Thyroid gland (tissue), 4 donors: ENCODE measurements at regions not wholly inside any gene's neighbourhood (a gene's known extent, or its start where the extent isn't known, plus 50 kb on each side); places are given as distances from the start of the nearest gene placed in this dataset.

Experiments
- POLR2A ChIP-seq, 2 donors: fragments of 450-650 bp; IDR thresholded peaks; one replicate each; pipeline ENCODE4 v1.6.1; 2017; ENCODE audit warnings: antibody characterized with exemption in 2 of 2, mild to moderate bottlenecking in 2 of 2, moderate library complexity in 1 of 2
- TF ChIP-seq, protein P1 (sequence below), 6 experiments: fragments of 200-600 bp in 3 of 6; fragments of 450-650 bp in 3 of 6; sonication (generic) in 3 of 6; IDR thresholded peaks; one replicate each; pipeline ENCODE4 v1.5.1; 2016 to 2019; ENCODE audit warnings: antibody characterized with exemption in 6 of 6, mild to moderate bottlenecking in 2 of 6, inconsistent platforms in 1 of 6, moderate library complexity in 1 of 6

DNA sequence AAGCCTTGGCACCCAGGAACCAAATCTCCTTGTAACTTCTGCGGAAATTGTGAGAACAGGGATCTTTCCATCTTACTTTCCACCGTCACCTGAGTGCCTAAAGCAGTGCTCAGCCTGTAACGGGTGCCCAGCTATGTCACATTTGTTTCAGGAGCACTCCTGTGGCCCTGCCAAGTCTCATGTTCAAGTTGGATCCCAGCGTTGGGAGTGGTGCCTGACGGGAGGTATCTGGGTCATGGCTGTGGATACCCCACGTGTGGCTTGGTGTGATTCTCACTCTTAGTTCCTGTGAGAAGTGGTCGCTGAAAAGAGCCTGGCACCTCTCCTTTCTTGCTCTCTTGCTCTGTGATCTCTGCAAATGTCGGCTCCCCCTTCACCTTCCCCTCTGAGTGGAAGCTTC, 114.9 kb downstream of the UQCRFS1 start:
- TF ChIP-seq, protein P1, sequence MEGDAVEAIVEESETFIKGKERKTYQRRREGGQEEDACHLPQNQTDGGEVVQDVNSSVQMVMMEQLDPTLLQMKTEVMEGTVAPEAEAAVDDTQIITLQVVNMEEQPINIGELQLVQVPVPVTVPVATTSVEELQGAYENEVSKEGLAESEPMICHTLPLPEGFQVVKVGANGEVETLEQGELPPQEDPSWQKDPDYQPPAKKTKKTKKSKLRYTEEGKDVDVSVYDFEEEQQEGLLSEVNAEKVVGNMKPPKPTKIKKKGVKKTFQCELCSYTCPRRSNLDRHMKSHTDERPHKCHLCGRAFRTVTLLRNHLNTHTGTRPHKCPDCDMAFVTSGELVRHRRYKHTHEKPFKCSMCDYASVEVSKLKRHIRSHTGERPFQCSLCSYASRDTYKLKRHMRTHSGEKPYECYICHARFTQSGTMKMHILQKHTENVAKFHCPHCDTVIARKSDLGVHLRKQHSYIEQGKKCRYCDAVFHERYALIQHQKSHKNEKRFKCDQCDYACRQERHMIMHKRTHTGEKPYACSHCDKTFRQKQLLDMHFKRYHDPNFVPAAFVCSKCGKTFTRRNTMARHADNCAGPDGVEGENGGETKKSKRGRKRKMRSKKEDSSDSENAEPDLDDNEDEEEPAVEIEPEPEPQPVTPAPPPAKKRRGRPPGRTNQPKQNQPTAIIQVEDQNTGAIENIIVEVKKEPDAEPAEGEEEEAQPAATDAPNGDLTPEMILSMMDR (IDR thresholded peaks at IDR 0.05) = no peak
- TF ChIP-seq POLR2A (IDR thresholded peaks at IDR 0.05) = no peak
